GM04504 (cell line): ENCODE measurements at regions not wholly inside any gene's neighbourhood (a gene's known extent, or its start where the extent isn't known, plus 50 kb on each side); places are given as distances from the start of the nearest gene placed in this dataset.
A peak's percentile ranks its signal among the peaks of the same experiment; 100 is the strongest.
"Not testable (repeated sequence)": the region's sequence is repeated elsewhere in the genome, so short reads cannot be mapped to it uniquely, and the experiment has no call there.

Experiments
- DNase-seq: peaks from one replicate; pipeline ENCODE4 v3.0.0-alpha.2; 2012; ENCODE audit warnings: low read depth

GRCh38 chr18:41693008-41693407 lies 262.0 kb upstream of the PIK3C3 start:
- DNase-seq, result no peak

- DNase-seq, result no peak
Measured at GRCh38 chr18:41690332-41691127, 264.5 kb upstream of the PIK3C3 start.

- no peak for DNase-seq
Measured at GRCh38 chr18:41687138-41687537, 267.9 kb upstream of the PIK3C3 start.

GRCh38 chr18:41681138-41681880 lies 273.7 kb upstream of the PIK3C3 start:
- no peak for DNase-seq

- DNase-seq, result no peak
Measured at GRCh38 chr18:41674506-41674905, 280.5 kb upstream of the PIK3C3 start.

GRCh38 chr18:41666231-41666630 lies 288.8 kb upstream of the PIK3C3 start:
- DNase-seq, result no peak

GRCh38 chr18:41665210-41665609 lies 289.8 kb upstream of the PIK3C3 start:
- no peak for DNase-seq

GRCh38 chr18:41660654-41661053 lies 294.4 kb upstream of the PIK3C3 start:
- no peak for DNase-seq

- DNase-seq, result no peak
Measured at GRCh38 chr18:41659438-41660130, 295.4 kb upstream of the PIK3C3 start.

- no peak for DNase-seq
Measured at GRCh38 chr18:41657189-41657588, 297.8 kb upstream of the PIK3C3 start.

- no peak for DNase-seq
Measured at GRCh38 chr18:41655074-41655473, 300.0 kb upstream of the PIK3C3 start.

- no peak for DNase-seq
Measured at GRCh38 chr18:41647914-41648313, 307.1 kb upstream of the PIK3C3 start.

GRCh38 chr18:41646915-41647620 lies 308.0 kb upstream of the PIK3C3 start:
- DNase-seq, result no peak

- no peak for DNase-seq
Measured at GRCh38 chr18:41645589-41646360, 309.3 kb upstream of the PIK3C3 start.

- DNase-seq, result no peak
Measured at GRCh38 chr18:41644466-41644865, 310.6 kb upstream of the PIK3C3 start.

GRCh38 chr18:41643427-41643826 lies 311.6 kb upstream of the PIK3C3 start:
- DNase-seq, result no peak

- DNase-seq, result no peak
Measured at GRCh38 chr18:41642756-41643155, 312.3 kb upstream of the PIK3C3 start.

GRCh38 chr18:41639218-41639617 lies 315.8 kb upstream of the PIK3C3 start:
- DNase-seq, result no peak

GRCh38 chr18:41631723-41632285 lies 323.2 kb upstream of the PIK3C3 start:
- DNase-seq, result not testable (repeated sequence)

GRCh38 chr18:41630232-41630886 lies 324.7 kb upstream of the PIK3C3 start:
- DNase-seq, result no peak

- DNase-seq, result peak; percentile 26
Measured at GRCh38 chr18:41624460-41624859, 330.6 kb upstream of the PIK3C3 start.
